Smooth muscle cell of the brain vasculature (primary cell): ENCODE measurements at regions not wholly inside any gene's neighbourhood (a gene's known extent, or its start where the extent isn't known, plus 50 kb on each side); places are given as distances from the start of the nearest gene placed in this dataset.
"Not testable (repeated sequence)": the region's sequence is repeated elsewhere in the genome, so short reads cannot be mapped to it uniquely, and the experiment has no call there.

Source experiments
- DNase-seq: peaks from one replicate; pipeline ENCODE4 v3.0.0-alpha.2; 2012; ENCODE audit warnings: low read depth, low spot score

- DNase-seq: no peak
Measured at GRCh38 chr11:29256580-29256979, 760.2 kb downstream of the KCNA4 start.

GRCh38 chr11:29255401-29255800 lies 761.4 kb downstream of the KCNA4 start:
- no peak for DNase-seq

- no peak for DNase-seq
Measured at GRCh38 chr11:29251738-29252137, 765.1 kb downstream of the KCNA4 start.

- no peak for DNase-seq
Measured at GRCh38 chr11:29249713-29250112, 767.1 kb downstream of the KCNA4 start.

- no peak for DNase-seq
Measured at GRCh38 chr11:29244355-29244754, 772.5 kb downstream of the KCNA4 start.

- DNase-seq: no peak
Measured at GRCh38 chr11:29243616-29244015, 773.2 kb downstream of the KCNA4 start.

- no peak for DNase-seq
Measured at GRCh38 chr11:29231991-29232390, 784.8 kb downstream of the KCNA4 start.

GRCh38 chr11:29231586-29231985 lies 785.2 kb downstream of the KCNA4 start:
- DNase-seq: no peak

- DNase-seq: no peak
Measured at GRCh38 chr11:29227811-29228210, 789.0 kb downstream of the KCNA4 start.

GRCh38 chr11:29224739-29225384 lies 792.0 kb downstream of the KCNA4 start:
- no peak for DNase-seq

- DNase-seq: not testable (repeated sequence)
Measured at GRCh38 chr11:29219531-29219930, 797.3 kb downstream of the KCNA4 start.

- DNase-seq: no peak
Measured at GRCh38 chr11:29217901-29218300, 798.9 kb downstream of the KCNA4 start.

- no peak for DNase-seq
Measured at GRCh38 chr11:29214833-29215232, 802.0 kb downstream of the KCNA4 start.

GRCh38 chr11:29211202-29211601 lies 805.6 kb downstream of the KCNA4 start:
- no peak for DNase-seq

GRCh38 chr11:29210426-29210825 lies 806.4 kb downstream of the KCNA4 start:
- no peak for DNase-seq

GRCh38 chr11:29208117-29208516 lies 808.7 kb downstream of the KCNA4 start:
- DNase-seq: no peak

- DNase-seq: no peak
Measured at GRCh38 chr11:29200791-29201562, 815.9 kb downstream of the KCNA4 start.

GRCh38 chr11:29190313-29190712 lies 826.5 kb downstream of the KCNA4 start:
- no peak for DNase-seq

- no peak for DNase-seq
Measured at GRCh38 chr11:29187215-29187614, 829.6 kb downstream of the KCNA4 start.

GRCh38 chr11:29184939-29185890 lies 831.6 kb downstream of the KCNA4 start:
- DNase-seq: peak; percentile 32

- no peak for DNase-seq
Measured at GRCh38 chr11:29183301-29183700, 833.5 kb downstream of the KCNA4 start.

GRCh38 chr11:29173660-29174062 lies 843.2 kb downstream of the KCNA4 start:
- DNase-seq: no peak
